Rectal smooth muscle tissue (tissue), 1 donor: ENCODE measurements at regions not wholly inside any gene's neighbourhood (a gene's known extent, or its start where the extent isn't known, plus 50 kb on each side); places are given as distances from the start of the nearest gene placed in this dataset.

ENCODE experiments used
- H3K27ac ChIP-seq: one replicate; pipeline ENCODE4 v1.7.0; 2013; ENCODE audit warnings: low read depth, low read length, inconsistent platforms
- H3K27me3 ChIP-seq: one replicate; pipeline ENCODE4 v1.7.0; 2013; ENCODE audit warnings: low read length; ENCODE audit not compliant: control insufficient read depth, insufficient read depth
- H3K36me3 ChIP-seq: one replicate; pipeline ENCODE4 v1.7.0; 2013; ENCODE audit warnings: low read length; ENCODE audit not compliant: control insufficient read depth, insufficient read depth
- H3K4me1 ChIP-seq: one replicate; pipeline ENCODE4 v1.7.0; 2013; ENCODE audit warnings: low read length; ENCODE audit not compliant: control insufficient read depth, insufficient read depth
- H3K4me3 ChIP-seq: one replicate; pipeline ENCODE4 v1.7.0; 2013; ENCODE audit warnings: low read length
- H3K9ac ChIP-seq: one replicate; pipeline ENCODE4 v1.7.0; 2013; ENCODE audit warnings: low read length

DNA sequence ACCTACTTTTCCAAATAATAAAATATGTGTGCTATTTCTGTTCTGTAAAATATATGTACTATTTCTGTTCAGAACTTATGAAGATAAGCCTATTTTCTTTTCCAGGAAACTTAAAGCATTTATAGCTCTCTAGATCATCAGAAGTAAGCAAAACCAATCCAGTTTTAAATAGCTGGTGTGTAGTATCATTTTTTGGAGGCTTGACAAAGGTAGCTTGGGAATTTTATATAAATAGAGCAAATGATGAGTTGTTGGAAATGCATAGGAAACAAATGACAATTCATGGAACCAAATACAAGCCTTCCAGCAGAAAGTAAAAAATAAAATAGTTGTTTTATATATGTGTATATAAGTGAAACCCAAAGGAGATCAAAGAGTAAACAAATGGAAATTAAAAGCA lies 1038.1 kb upstream of the ARRDC3 start:
- Histone ChIP-seq H3K4me1 (no peaks in the 10 kb centered on the region), H3K27me3 (no peaks in the 10 kb centered on the region), H3K9ac (no peak overlapping the region), H3K36me3 (no peaks in the 10 kb centered on the region), H3K27ac (no peak overlapping the region), H3K4me3 (no peak overlapping the region)

DNA sequence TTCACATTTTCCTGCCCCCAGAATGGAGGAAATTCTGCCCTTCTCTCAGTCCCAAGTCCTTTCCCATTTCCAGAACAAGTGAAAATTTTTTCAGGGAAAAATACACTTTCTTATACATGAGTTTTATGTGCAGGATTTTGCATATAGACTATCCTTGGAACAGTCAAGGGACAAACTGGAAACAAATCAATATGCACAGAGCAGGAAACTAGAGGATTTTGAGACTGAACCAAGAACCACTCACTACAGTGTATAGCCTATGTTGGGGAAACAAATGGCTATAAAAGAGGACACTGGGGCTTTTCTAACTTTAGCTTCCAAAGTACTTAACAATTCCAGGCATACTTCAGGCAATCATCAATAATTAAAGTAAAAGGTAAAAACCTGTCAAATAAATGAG lies 1036.1 kb upstream of the ARRDC3 start:
- H3K27ac ChIP-seq, result no peak overlapping the region
- no peaks in the 10 kb centered on the region for H3K36me3 ChIP-seq
- no peaks in the 10 kb centered on the region for H3K4me1 ChIP-seq
- H3K27me3 ChIP-seq, result no peaks in the 10 kb centered on the region
- H3K4me3 ChIP-seq, result no peak overlapping the region
- no peak overlapping the region for H3K9ac ChIP-seq

DNA sequence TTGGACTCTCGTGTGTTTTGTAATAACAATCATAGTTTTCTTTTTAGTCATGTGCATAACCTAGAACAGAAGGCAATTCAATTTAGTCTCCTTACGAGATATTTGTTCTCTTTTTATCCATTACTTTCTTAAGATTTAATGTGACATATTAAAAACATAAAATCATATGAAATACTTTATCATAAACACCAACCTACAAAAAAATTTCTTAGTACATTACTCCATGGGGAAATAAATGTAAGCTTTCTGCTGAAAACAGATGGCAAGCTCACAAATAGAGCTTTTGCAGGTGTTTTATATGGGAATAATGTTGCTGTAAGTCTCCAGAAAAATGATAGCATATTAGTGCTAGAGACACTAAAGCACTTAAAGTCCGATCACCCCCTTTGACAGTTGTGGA lies 1035.2 kb upstream of the ARRDC3 start:
- H3K36me3 ChIP-seq, result no peaks in the 10 kb centered on the region
- no peak overlapping the region for H3K9ac ChIP-seq
- no peak overlapping the region for H3K27ac ChIP-seq
- no peak overlapping the region for H3K4me3 ChIP-seq
- H3K27me3 ChIP-seq, result no peaks in the 10 kb centered on the region
- no peaks in the 10 kb centered on the region for H3K4me1 ChIP-seq

DNA sequence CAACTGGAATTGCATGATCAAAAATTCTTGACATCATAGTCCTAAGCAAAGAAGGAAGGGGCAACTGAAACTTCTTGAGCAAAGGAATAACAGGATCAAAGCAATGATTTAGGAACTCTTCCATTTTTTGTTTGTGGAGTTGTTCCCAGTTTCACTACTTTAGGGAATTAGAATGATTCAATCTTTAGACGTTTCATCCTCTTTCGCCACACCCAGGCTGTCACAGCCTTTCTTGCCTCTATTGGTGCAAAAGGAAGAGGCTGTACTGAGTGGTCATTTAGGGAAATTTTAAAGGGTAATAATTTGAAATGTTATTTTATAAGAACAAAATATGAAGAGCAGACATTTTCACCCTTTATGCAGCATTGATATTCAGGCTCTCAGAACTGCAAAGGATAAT lies 1026.0 kb upstream of the ARRDC3 start:
- H3K9ac ChIP-seq, result no peak overlapping the region
- H3K27ac ChIP-seq, result no peak overlapping the region
- H3K4me1 ChIP-seq, result no peaks in the 10 kb centered on the region
- no peaks in the 10 kb centered on the region for H3K27me3 ChIP-seq
- no peaks in the 10 kb centered on the region for H3K36me3 ChIP-seq
- no peak overlapping the region for H3K4me3 ChIP-seq

GRCh38 chr5:92402956-92403702 lies 1020.0 kb upstream of the ARRDC3 start:
- Histone ChIP-seq H3K27me3 (no peaks in the 10 kb centered on the region), H3K27ac (no peak overlapping the region), H3K9ac (no peak overlapping the region), H3K36me3 (no peaks in the 10 kb centered on the region), H3K4me1 (no peaks in the 10 kb centered on the region), H3K4me3 (no peak overlapping the region)

DNA sequence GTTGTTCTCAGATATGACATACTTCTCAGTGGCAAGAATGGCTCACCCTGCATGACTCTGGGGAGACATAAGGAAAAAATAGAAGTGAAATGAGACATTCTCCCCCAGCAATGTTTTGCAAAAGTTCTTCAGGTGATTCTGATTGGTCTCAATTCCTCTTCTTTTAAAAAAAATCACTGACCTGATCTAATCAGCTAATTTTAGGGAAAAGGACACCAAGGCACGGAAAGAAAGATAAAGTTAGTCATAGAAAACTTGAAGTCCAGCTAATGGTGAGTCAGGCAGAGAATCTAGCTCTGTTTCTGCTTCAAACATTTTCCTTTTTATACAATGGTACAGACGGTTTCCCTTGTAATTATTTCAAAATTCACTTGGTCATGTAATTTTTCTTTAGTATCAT lies 1018.9 kb upstream of the ARRDC3 start:
- no peak overlapping the region for H3K4me3 ChIP-seq
- H3K4me1 ChIP-seq, result no peaks in the 10 kb centered on the region
- no peaks in the 10 kb centered on the region for H3K36me3 ChIP-seq
- H3K27me3 ChIP-seq, result no peaks in the 10 kb centered on the region
- H3K27ac ChIP-seq, result no peak overlapping the region
- no peak overlapping the region for H3K9ac ChIP-seq

DNA sequence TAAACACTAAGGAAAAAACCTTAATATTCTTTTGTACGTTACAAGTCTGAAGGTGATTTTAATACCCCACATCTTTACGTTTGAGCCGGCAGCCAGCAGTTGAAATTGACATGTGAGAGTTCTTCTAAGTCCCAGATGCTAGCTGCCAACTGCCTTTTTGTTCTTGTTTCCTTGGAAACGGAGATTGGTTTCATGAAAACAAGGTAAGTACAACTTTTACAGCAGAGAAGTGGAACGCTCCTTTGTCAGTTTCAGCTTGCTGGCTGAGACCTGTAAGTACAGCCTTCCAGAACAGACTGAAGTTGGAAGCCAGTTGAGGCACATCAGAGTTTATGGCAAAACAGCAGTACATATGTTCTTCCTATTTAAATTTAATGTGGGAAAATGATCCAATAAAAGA lies 1018.4 kb upstream of the ARRDC3 start:
- Histone ChIP-seq H3K36me3 (no peaks in the 10 kb centered on the region), H3K27ac (no peak overlapping the region), H3K4me3 (no peak overlapping the region), H3K4me1 (no peaks in the 10 kb centered on the region), H3K9ac (no peak overlapping the region), H3K27me3 (no peaks in the 10 kb centered on the region)

DNA sequence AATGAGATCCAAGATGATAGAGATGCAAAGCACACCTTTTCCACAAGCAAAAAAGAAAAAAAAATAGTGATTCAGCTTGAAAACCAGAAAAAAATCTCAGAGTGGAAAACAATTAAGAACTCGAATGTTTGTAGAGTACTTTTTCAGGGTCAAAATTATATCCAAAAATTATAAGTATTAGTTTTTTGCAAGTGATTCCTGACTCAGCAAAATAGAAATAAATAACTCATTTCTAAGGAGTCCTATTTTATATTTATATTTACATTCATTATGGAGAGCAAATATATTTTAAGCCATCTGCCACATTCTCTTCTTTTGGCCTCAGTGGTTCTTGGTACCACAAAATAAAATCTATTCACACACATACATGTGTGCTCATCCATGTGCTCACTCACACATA lies 1011.8 kb upstream of the ARRDC3 start:
- Histone ChIP-seq H3K27me3 (no peaks in the 10 kb centered on the region), H3K4me3 (no peak overlapping the region), H3K9ac (no peak overlapping the region), H3K4me1 (no peaks in the 10 kb centered on the region), H3K27ac (no peak overlapping the region), H3K36me3 (no peaks in the 10 kb centered on the region)

DNA sequence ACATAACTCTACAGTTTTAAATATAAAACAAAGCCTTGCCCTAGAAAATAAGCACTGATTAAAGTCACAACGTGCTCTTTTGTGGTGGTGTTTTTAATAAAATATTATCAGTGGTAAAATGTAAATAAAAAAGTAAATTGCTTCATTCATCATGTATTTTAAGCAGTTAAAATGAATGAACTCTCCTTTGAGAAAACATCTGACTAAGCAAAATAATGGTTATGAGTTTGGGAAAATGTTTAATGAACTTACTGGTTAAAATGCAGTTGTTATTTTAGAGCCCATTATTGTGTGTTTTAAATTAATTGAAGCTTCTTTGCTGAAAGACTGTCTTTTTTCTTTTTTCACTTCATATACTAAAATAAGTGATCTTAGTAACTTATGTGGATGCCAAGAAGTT lies 1007.5 kb upstream of the ARRDC3 start:
- Histone ChIP-seq H3K27ac (no peak overlapping the region), H3K4me3 (no peak overlapping the region), H3K9ac (no peak overlapping the region), H3K36me3 (no peaks in the 10 kb centered on the region), H3K4me1 (no peaks in the 10 kb centered on the region), H3K27me3 (no peaks in the 10 kb centered on the region)

DNA sequence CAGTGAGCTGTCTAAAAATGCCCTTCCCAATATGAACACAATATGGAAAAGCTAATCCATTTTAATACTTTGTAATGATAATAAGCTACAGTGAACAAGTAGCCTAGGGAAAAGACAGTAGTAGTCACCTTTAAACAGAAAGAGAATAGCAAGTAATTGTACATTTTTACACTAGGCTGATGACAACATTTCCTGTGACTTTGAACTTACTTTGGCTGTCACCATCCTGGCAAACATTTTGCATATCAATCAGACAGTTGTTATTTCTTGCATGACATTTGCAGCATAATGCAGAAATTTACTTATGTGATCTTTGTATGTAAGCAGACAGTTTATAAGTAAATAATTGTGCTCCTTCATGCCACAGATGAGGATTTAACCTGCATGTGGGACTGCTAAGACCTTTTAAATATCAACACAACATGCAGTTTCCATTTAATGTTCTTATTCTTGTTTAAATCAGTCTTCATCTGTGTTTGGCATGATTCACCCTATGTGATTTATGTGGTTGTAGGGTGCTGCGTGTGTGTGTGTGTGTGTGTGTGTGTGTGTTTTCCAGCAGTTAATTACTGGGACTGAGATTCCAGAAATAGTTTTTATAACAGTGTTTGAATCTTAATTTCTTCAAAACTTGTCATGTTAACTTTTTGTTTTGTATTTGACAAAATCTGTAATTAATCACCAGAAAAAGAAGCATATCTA lies 997.1 kb upstream of the ARRDC3 start:
- Histone ChIP-seq H3K27me3 (no peaks in the 10 kb centered on the region), H3K9ac (no peak overlapping the region), H3K27ac (no peak overlapping the region), H3K4me3 (no peak overlapping the region), H3K4me1 (no peaks in the 10 kb centered on the region), H3K36me3 (no peaks in the 10 kb centered on the region)

- no peaks in the 10 kb centered on the region for H3K27me3 ChIP-seq
- H3K9ac ChIP-seq, result no peak overlapping the region
- no peaks in the 10 kb centered on the region for H3K36me3 ChIP-seq
- no peaks in the 10 kb centered on the region for H3K4me1 ChIP-seq
- H3K27ac ChIP-seq, result no peak overlapping the region
- H3K4me3 ChIP-seq, result no peak overlapping the region
Measured at GRCh38 chr5:92378966-92379611, 996.0 kb upstream of the ARRDC3 start.

DNA sequence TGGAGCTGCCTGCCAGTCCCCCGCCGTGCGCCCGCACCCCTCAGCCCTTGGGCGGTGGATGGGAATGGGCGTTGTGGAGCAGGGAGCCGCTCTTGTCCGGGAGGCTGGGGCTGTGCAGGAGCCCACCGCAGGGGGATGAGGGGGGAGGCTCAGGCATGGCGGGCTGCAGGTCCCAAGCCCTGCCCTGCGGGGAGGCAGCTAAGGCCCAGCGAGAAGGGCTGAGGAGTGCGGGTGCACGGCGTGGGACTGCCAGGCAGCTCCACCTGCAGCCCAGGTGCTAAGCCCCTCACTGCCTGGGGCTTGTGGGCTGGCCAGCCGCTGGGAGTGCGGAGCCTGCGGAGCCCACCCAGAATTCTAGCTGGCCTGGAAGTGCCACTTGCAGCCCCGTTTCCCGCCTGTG lies 991.7 kb upstream of the ARRDC3 start:
- Histone ChIP-seq H3K4me3 (no peak overlapping the region), H3K27ac (no peak overlapping the region), H3K4me1 (no peaks in the 10 kb centered on the region), H3K36me3 (no peaks in the 10 kb centered on the region), H3K9ac (no peak overlapping the region), H3K27me3 (no peaks in the 10 kb centered on the region)

DNA sequence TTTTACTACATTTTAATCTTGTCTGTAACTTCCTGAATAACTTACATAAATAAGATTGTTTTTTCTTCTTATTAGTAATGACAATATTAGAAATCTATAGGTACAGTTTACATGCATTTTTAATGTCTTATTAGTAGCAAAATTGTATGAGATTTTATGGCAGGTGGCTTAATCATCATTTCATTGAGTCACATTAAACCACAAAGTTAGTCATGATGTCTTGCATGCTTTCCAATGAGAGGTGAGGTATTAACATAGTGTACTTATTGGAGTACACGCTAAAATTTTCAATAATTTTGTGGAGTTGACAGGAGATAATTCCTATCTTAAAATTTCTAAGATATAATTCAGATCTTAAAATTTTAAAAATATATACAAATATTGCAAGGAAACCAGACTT lies 989.6 kb upstream of the ARRDC3 start:
- Histone ChIP-seq H3K27me3 (no peaks in the 10 kb centered on the region), H3K9ac (no peak overlapping the region), H3K27ac (no peak overlapping the region), H3K4me1 (no peaks in the 10 kb centered on the region), H3K4me3 (no peak overlapping the region), H3K36me3 (no peaks in the 10 kb centered on the region)
